Neural cell (in vitro differentiated cells): ENCODE measurements at regions not wholly inside any gene's neighbourhood (a gene's known extent, or its start where the extent isn't known, plus 50 kb on each side); places are given as distances from the start of the nearest gene placed in this dataset.

ENCODE experiments used
- H2AFZ ChIP-seq: fragments of 200-600, 300-800 bp; sonication (generic), shearing (Covaris generic); 2 replicates; pipeline ENCODE4 v1.6.0; 2014; ENCODE audit warnings: low read depth, mild to moderate bottlenecking, antibody characterized with exemption, low read length, moderate library complexity
- H3F3A ChIP-seq: fragments of 200-600 bp; shearing (Covaris generic); 2 replicates; pipeline ENCODE4 v1.6.1; 2016; ENCODE audit warnings: mild to moderate bottlenecking, moderate library complexity, mixed read lengths, antibody characterized with exemption, low read length; ENCODE audit not compliant: insufficient read depth, poor library complexity, severe bottlenecking
- H3K27ac ChIP-seq: fragments of 200-600, 300-800 bp; sonication (generic), shearing (Covaris generic); 2 replicates; pipeline ENCODE4 v1.5.1; 2014; ENCODE audit warnings: mild to moderate bottlenecking, low read length, moderate library complexity
- H3K27me3 ChIP-seq: fragments of 300-800, 200-600 bp; sonication (generic), shearing (Covaris generic); 2 replicates; pipeline ENCODE4 v1.6.0; 2014; ENCODE audit warnings: mild to moderate bottlenecking, low read depth, low read length, moderate library complexity; ENCODE audit not compliant: insufficient read depth
- H3K36me3 ChIP-seq: fragments of 300-800, 200-600 bp; sonication (generic), shearing (Covaris generic); 2 replicates; pipeline ENCODE4 v1.5.1; 2014; ENCODE audit warnings: mild to moderate bottlenecking, antibody characterized with exemption, low read length, moderate library complexity; ENCODE audit not compliant: insufficient read depth
- H3K4me2 ChIP-seq: fragments of 300-800, 200-600 bp; sonication (generic), shearing (Covaris generic); 2 replicates; pipeline ENCODE4 v1.6.0; 2014; ENCODE audit warnings: mild to moderate bottlenecking, low read length
- H3K4me3 ChIP-seq: fragments of 300-800, 200-600 bp; sonication (generic), shearing (Covaris generic); 2 replicates; pipeline ENCODE4 v1.5.1; 2014; ENCODE audit warnings: mild to moderate bottlenecking, low read length, moderate library complexity
- H3K79me2 ChIP-seq: fragments of 200-600 bp; shearing (Covaris generic); replicated peaks from 2 replicates; pipeline ENCODE4 v1.6.0; 2014; ENCODE audit warnings: mild to moderate bottlenecking, low read length, moderate library complexity; ENCODE audit not compliant: insufficient read depth
- H3K9ac ChIP-seq: fragments of 300-800, 200-600 bp; sonication (generic), shearing (Covaris generic); 2 replicates; pipeline ENCODE4 v1.6.1; 2016; ENCODE audit warnings: mild to moderate bottlenecking, low read length, mixed read lengths
- H3K9me2 ChIP-seq: fragments of 200-600 bp; shearing (Covaris generic); 2 replicates; pipeline ENCODE4 v1.6.1; 2016; ENCODE audit warnings: mild to moderate bottlenecking, low read length, mixed read lengths; ENCODE audit not compliant: insufficient read depth
- H3K9me3 ChIP-seq: fragments of 200-600, 300-800 bp; sonication (generic), shearing (Covaris generic); 2 replicates; pipeline ENCODE4 v1.6.1; 2016; ENCODE audit warnings: mild to moderate bottlenecking, mixed run types, low read length, moderate library complexity, mixed read lengths
- H4K20me1 ChIP-seq: fragments of 200-600 bp; shearing (Covaris generic); 2 replicates; pipeline ENCODE4 v1.6.1; 2016; ENCODE audit warnings: mild to moderate bottlenecking, mixed run types; ENCODE audit not compliant: insufficient read depth
- EP300 ChIP-seq: fragments of 450-650 bp; conservative IDR thresholded peaks from 2 replicates; pipeline ENCODE4 v1.6.1; 2014; ENCODE audit warnings: antibody characterized with exemption, mild to moderate bottlenecking, moderate library complexity; ENCODE audit not compliant: poor library complexity, severe bottlenecking
- EZH2 ChIP-seq: fragments of 200-600, 300-800 bp; shearing (Covaris generic), sonication (generic); IDR thresholded peaks from 2 replicates; pipeline ENCODE4 v1.6.1; 2014; ENCODE audit warnings: antibody characterized with exemption, low read length, borderline replicate concordance, mild to moderate bottlenecking; ENCODE audit not compliant: insufficient read depth, poor library complexity, severe bottlenecking
- MXI1 ChIP-seq: fragments of 450-650 bp; conservative IDR thresholded peaks from 2 replicates; pipeline ENCODE4 v1.6.1; 2014; ENCODE audit warnings: antibody characterized with exemption, mild to moderate bottlenecking; ENCODE audit not compliant: poor library complexity, severe bottlenecking
- POLR2AphosphoS5 ChIP-seq: IDR thresholded peaks from 2 replicates; pipeline ENCODE4 v1.6.1; 2012
- RAD21 ChIP-seq: fragments of 450-650 bp; conservative IDR thresholded peaks from 2 replicates; pipeline ENCODE4 v1.6.1; 2014; ENCODE audit warnings: antibody characterized with exemption, mild to moderate bottlenecking, moderate library complexity
- SMC3 ChIP-seq: fragments of 450-650 bp; conservative IDR thresholded peaks from 2 replicates; pipeline ENCODE4 v1.6.1; 2014; ENCODE audit warnings: antibody characterized with exemption, mild to moderate bottlenecking, moderate library complexity; ENCODE audit not compliant: poor library complexity
- TAF1 ChIP-seq: IDR thresholded peaks from 2 replicates; pipeline ENCODE4 v1.6.1; 2012; ENCODE audit warnings: low read depth
- TF ChIP-seq, protein P1 (sequence below): fragments of 450-650 bp; IDR thresholded peaks from 2 replicates; pipeline ENCODE4 v1.5.1; 2014; ENCODE audit warnings: antibody characterized with exemption, mild to moderate bottlenecking, moderate library complexity; ENCODE audit not compliant: poor library complexity, severe bottlenecking
- TF ChIP-seq, protein P2 (sequence below): IDR thresholded peaks from 2 replicates; pipeline ENCODE4 v1.6.1; 2012; ENCODE audit warnings: borderline replicate concordance

DNA sequence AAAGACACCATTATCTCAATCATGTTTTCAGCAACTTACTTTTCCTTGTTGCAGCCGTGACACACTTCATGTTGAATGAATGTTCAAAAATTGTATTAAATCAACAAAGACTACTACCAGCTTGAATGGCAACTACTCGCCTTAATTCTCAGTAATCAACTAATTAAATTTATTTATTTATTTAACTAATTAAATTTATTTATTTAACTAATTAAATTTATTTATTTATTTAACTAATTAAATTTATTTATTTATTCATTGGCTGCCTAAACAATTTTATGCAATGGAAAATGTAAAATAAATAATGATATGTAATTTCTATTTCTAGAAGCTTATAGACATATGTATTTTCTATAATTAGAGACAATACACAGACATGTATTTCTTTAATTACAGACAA, 435.4 kb downstream of the GPAM start:
- H3K4me2 ChIP-seq: no peak overlapping the region
- H4K20me1 ChIP-seq: no peaks in the 10 kb centered on the region
- H3K9me3 ChIP-seq: no peaks in the 10 kb centered on the region
- no peaks in the 10 kb centered on the region for H3K79me2 ChIP-seq
- H3K9ac ChIP-seq: no peak overlapping the region
- H2AFZ ChIP-seq: no peak overlapping the region
- no peaks in the 10 kb centered on the region for H3K36me3 ChIP-seq
- H3K27me3 ChIP-seq: no peaks in the 10 kb centered on the region
- H3F3A ChIP-seq: no peaks in the 10 kb centered on the region
- no peaks in the 10 kb centered on the region for H3K9me2 ChIP-seq
- TF ChIP-seq RAD21 (no peak), EZH2 (no peak), SMC3 (no peak), TAF1 (no peak), POLR2AphosphoS5 (no peak), MXI1 (no peak), EP300 (no peak)
- TF ChIP-seq, protein P1, sequence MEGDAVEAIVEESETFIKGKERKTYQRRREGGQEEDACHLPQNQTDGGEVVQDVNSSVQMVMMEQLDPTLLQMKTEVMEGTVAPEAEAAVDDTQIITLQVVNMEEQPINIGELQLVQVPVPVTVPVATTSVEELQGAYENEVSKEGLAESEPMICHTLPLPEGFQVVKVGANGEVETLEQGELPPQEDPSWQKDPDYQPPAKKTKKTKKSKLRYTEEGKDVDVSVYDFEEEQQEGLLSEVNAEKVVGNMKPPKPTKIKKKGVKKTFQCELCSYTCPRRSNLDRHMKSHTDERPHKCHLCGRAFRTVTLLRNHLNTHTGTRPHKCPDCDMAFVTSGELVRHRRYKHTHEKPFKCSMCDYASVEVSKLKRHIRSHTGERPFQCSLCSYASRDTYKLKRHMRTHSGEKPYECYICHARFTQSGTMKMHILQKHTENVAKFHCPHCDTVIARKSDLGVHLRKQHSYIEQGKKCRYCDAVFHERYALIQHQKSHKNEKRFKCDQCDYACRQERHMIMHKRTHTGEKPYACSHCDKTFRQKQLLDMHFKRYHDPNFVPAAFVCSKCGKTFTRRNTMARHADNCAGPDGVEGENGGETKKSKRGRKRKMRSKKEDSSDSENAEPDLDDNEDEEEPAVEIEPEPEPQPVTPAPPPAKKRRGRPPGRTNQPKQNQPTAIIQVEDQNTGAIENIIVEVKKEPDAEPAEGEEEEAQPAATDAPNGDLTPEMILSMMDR: no peak
- TF ChIP-seq, protein P2, sequence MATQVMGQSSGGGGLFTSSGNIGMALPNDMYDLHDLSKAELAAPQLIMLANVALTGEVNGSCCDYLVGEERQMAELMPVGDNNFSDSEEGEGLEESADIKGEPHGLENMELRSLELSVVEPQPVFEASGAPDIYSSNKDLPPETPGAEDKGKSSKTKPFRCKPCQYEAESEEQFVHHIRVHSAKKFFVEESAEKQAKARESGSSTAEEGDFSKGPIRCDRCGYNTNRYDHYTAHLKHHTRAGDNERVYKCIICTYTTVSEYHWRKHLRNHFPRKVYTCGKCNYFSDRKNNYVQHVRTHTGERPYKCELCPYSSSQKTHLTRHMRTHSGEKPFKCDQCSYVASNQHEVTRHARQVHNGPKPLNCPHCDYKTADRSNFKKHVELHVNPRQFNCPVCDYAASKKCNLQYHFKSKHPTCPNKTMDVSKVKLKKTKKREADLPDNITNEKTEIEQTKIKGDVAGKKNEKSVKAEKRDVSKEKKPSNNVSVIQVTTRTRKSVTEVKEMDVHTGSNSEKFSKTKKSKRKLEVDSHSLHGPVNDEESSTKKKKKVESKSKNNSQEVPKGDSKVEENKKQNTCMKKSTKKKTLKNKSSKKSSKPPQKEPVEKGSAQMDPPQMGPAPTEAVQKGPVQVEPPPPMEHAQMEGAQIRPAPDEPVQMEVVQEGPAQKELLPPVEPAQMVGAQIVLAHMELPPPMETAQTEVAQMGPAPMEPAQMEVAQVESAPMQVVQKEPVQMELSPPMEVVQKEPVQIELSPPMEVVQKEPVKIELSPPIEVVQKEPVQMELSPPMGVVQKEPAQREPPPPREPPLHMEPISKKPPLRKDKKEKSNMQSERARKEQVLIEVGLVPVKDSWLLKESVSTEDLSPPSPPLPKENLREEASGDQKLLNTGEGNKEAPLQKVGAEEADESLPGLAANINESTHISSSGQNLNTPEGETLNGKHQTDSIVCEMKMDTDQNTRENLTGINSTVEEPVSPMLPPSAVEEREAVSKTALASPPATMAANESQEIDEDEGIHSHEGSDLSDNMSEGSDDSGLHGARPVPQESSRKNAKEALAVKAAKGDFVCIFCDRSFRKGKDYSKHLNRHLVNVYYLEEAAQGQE: no peak
- H3K27ac ChIP-seq: no peak overlapping the region
- H3K4me3 ChIP-seq: no peak overlapping the region

DNA sequence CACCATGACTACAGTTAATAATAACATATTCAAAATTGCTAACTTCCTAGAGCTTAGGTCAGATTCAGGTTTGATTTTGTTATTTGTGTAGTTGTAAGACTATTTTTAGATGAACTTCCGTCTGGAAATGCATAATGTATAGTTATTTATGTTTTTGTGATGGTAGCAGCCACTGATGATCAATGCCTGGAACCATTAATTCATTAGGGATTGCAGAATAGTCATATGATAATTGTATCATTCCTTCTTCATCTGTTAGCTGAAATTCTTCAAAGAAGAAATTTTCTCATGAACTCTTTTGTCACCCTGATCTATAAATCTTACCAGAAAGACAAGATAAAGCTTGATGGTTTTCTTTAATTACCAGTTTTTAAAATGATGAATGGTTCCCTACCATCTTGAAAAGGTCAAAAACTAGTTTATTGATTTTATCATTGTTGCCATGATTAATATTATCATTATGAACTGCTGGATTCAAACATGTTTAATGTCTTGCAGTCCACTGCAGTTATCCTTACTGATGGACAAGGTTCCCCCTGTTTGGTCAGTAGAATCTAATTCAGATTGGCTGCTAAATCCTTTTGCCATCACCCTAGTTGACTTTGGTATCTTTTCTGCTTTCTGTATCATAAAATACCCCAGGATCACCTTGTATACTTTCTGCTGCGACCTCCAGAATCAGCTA, 433.3 kb downstream of the GPAM start:
- no peak overlapping the region for H3K4me2 ChIP-seq
- H3K9ac ChIP-seq: no peak overlapping the region
- no peak overlapping the region for H2AFZ ChIP-seq
- no peaks in the 10 kb centered on the region for H3K9me3 ChIP-seq
- no peak overlapping the region for H3K27ac ChIP-seq
- no peaks in the 10 kb centered on the region for H3K79me2 ChIP-seq
- H3K9me2 ChIP-seq: no peaks in the 10 kb centered on the region
- H3K4me3 ChIP-seq: no peak overlapping the region
- no peaks in the 10 kb centered on the region for H3F3A ChIP-seq
- H4K20me1 ChIP-seq: no peaks in the 10 kb centered on the region
- no peaks in the 10 kb centered on the region for H3K36me3 ChIP-seq
- TF ChIP-seq SMC3 (no peak), MXI1 (no peak), EZH2 (no peak), POLR2AphosphoS5 (no peak), TAF1 (no peak), RAD21 (no peak), EP300 (no peak)
- TF ChIP-seq, protein P1: no peak
- TF ChIP-seq, protein P2: no peak
- no peaks in the 10 kb centered on the region for H3K27me3 ChIP-seq
